OCI-LY3 (cell line): ENCODE measurements at regions not wholly inside any gene's neighbourhood (a gene's known extent, or its start where the extent isn't known, plus 50 kb on each side); places are given as distances from the start of the nearest gene placed in this dataset.

Experiments used
- H2AFZ ChIP-seq: fragments of 200-600, 300-600 bp; shearing (Covaris generic); 2 replicates; pipeline ENCODE4 v1.6.0; 2014; ENCODE audit warnings: antibody characterized with exemption, low read depth, low read length
- H3K27ac ChIP-seq: fragments of 200-600, 300-600 bp; sonication (generic); 2 replicates; pipeline ENCODE4 v1.5.1; 2014; ENCODE audit warnings: mild to moderate bottlenecking, low read length, moderate library complexity, mixed read lengths
- H3K27me3 ChIP-seq: fragments of 200-600, 300-600 bp; sonication (generic); 2 replicates; pipeline ENCODE4 v1.6.1; 2014; ENCODE audit warnings: low read depth, low read length, mixed read lengths
- H3K36me3 ChIP-seq: fragments of 200-600, 300-600 bp; sonication (generic); replicated peaks from 2 replicates; pipeline ENCODE3; 2014; ENCODE audit warnings: low read depth, low read length, mixed read lengths
- H3K4me1 ChIP-seq: fragments of 300-600, 200-600 bp; sonication (generic); 2 replicates; pipeline ENCODE4 v1.6.1; 2014; ENCODE audit warnings: low read length, mixed read lengths
- H3K4me2 ChIP-seq: fragments of 200-600, 300-600 bp; sonication (generic); 2 replicates; pipeline ENCODE4 v1.6.1; 2014; ENCODE audit warnings: low read length, mixed read lengths
- H3K4me3 ChIP-seq: fragments of 300-600, 200-600 bp; sonication (generic); 2 replicates; pipeline ENCODE4 v1.5.1; 2014; ENCODE audit warnings: antibody characterized with exemption, mild to moderate bottlenecking, low read length, moderate library complexity
- H3K79me2 ChIP-seq: fragments of 300-600, 200-600 bp; shearing (Covaris generic); 2 replicates; pipeline ENCODE4 v1.6.1; 2014; ENCODE audit warnings: mild to moderate bottlenecking, low read length, mixed read lengths
- H3K9ac ChIP-seq: fragments of 300-600, 200-600 bp; shearing (Covaris generic); 2 replicates; pipeline ENCODE4 v1.6.0; 2014; ENCODE audit warnings: mild to moderate bottlenecking, low read length, moderate library complexity
- H3K9me3 ChIP-seq: fragments of 200-600, 300-600 bp; shearing (Covaris generic); 2 replicates; pipeline ENCODE4 v1.6.1; 2014; ENCODE audit warnings: low read length, mixed read lengths; ENCODE audit not compliant: insufficient read depth
- H4K20me1 ChIP-seq: fragments of 200-600, 300-600 bp; sonication (generic); 2 replicates; pipeline ENCODE4 v1.6.1; 2016; ENCODE audit warnings: low read length, mixed read lengths; ENCODE audit not compliant: insufficient read depth
- CTCF ChIP-seq: fragments of 200-600, 300-600 bp; sonication (generic); IDR thresholded peaks from 2 replicates; pipeline ENCODE4 v1.5.1; 2014; ENCODE audit warnings: antibody characterized with exemption, low read length, low read depth
- EZH2phosphoT487 ChIP-seq: fragments of 200-600 bp; shearing (Covaris generic); IDR thresholded peaks from 2 replicates; pipeline ENCODE4 v1.6.1; 2018; ENCODE audit warnings: antibody characterized with exemption, mixed run types, low read depth

DNA sequence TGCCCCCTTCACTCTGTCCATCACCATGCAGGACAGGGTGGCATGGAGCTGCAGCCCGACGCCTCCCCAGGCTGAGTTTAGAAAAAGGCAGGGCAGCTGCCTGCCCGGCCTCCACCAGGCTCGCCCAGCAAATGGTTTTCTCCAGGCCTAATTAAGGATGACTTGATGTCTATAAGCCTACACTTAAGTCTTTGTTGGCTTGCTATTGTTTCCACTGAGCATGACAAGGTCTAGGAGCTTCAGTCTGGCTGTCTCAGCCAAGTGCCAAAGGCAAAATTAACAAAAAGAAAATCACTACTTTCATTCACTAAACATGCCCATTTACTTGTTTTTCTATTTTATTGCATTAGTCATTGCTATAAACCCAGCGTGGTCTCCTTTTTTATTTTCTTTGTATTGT, 372.2 kb downstream of the INSIG2 start:
- no peaks in the 10 kb centered on the region for H3K9me3 ChIP-seq
- H4K20me1 ChIP-seq: no peaks in the 10 kb centered on the region
- H3K4me2 ChIP-seq: no peak overlapping the region
- H3K79me2 ChIP-seq: no peaks in the 10 kb centered on the region
- no peak overlapping the region for H3K27ac ChIP-seq
- H2AFZ ChIP-seq: no peak overlapping the region
- H3K27me3 ChIP-seq: no peaks in the 10 kb centered on the region
- H3K4me1 ChIP-seq: no peaks in the 10 kb centered on the region
- H3K4me3 ChIP-seq: no peak overlapping the region
- no peak overlapping the region for H3K9ac ChIP-seq
- H3K36me3 ChIP-seq: no peaks in the 10 kb centered on the region
- TF ChIP-seq CTCF (no peak), EZH2phosphoT487 (no peak)

DNA sequence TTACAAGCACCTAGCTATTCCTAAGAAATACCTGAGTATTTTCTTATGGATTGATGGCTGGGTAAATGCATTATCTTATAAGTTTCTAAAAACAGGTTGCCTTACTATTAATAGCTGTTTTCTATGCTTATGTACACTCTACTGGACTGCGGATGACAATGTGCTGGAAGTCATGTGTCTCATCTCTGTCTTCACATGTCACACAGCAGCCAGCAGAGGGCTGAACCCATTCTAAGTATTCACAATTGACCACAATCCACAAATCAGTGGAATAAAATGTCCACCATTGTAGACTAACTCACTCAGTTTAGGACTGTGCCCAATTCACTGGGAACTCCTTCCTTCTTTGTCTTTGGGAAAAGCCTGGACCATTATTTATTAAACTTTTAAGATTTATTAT, 371.2 kb downstream of the INSIG2 start:
- Histone ChIP-seq H3K4me2 (no peak overlapping the region), H3K9me3 (no peaks in the 10 kb centered on the region), H3K79me2 (no peaks in the 10 kb centered on the region), H3K27me3 (no peaks in the 10 kb centered on the region), H3K36me3 (no peaks in the 10 kb centered on the region), H3K27ac (no peak overlapping the region), H3K4me1 (no peaks in the 10 kb centered on the region), H3K9ac (no peak overlapping the region), H4K20me1 (no peaks in the 10 kb centered on the region), H2AFZ (no peak overlapping the region), H3K4me3 (no peak overlapping the region)
- 0 out of 2 replicates have a peak, but pooled peaks have one; percentile 13 for TF ChIP-seq CTCF
- TF ChIP-seq EZH2phosphoT487: no peak

DNA sequence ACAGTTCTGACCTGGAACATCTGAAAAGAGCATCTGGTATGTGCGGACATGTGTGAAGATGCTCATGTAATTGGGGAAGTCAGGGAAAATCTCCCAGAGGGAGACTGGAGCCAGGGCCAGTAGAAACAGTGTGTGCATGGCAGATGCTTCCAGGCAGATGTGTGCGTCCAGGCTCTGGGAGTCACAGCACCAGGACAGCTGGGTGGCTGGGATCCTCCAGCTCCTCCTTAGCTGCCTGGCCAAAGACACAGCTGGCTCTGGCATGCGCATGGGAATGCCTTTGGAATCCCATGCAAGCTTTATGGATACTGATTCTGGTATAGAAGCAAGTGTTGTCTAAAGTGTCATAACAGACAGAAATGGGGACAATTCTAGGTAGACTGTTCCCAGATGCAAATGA, 369.7 kb downstream of the INSIG2 start:
- no peak overlapping the region for H3K9ac ChIP-seq
- no peaks in the 10 kb centered on the region for H4K20me1 ChIP-seq
- H3K36me3 ChIP-seq: no peaks in the 10 kb centered on the region
- no peaks in the 10 kb centered on the region for H3K9me3 ChIP-seq
- H3K4me1 ChIP-seq: no peaks in the 10 kb centered on the region
- H3K79me2 ChIP-seq: no peaks in the 10 kb centered on the region
- no peak overlapping the region for H3K4me3 ChIP-seq
- H3K27me3 ChIP-seq: no peaks in the 10 kb centered on the region
- H2AFZ ChIP-seq: no peak overlapping the region
- H3K27ac ChIP-seq: no peak overlapping the region
- H3K4me2 ChIP-seq: no peak overlapping the region
- no peak for TF ChIP-seq EZH2phosphoT487
- TF ChIP-seq CTCF: no peak

GRCh38 chr2:118449401-118449800, 361.1 kb downstream of the INSIG2 start:
- no peak overlapping the region for H3K27ac ChIP-seq
- H3K27me3 ChIP-seq: peaks cover 11% of the 10 kb centered on the region; the same call in 1 of the 2 replicates
- TF ChIP-seq CTCF (no peak), EZH2phosphoT487 (no peak)
- no peak overlapping the region for H3K4me3 ChIP-seq
- H3K4me1 ChIP-seq: no peaks in the 10 kb centered on the region
- H3K36me3 ChIP-seq: no peaks in the 10 kb centered on the region
- no peak overlapping the region for H3K9ac ChIP-seq
- H3K9me3 ChIP-seq: no peaks in the 10 kb centered on the region
- H4K20me1 ChIP-seq: no peaks in the 10 kb centered on the region
- no peak overlapping the region for H3K4me2 ChIP-seq
- H3K79me2 ChIP-seq: no peaks in the 10 kb centered on the region
- H2AFZ ChIP-seq: no peak overlapping the region
